AG04449 (cell line): ENCODE measurements at regions not wholly inside any gene's neighbourhood (a gene's known extent, or its start where the extent isn't known, plus 50 kb on each side); places are given as distances from the start of the nearest gene placed in this dataset.

Experiments used
- CTCF ChIA-PET: fragments of 350-600 bp; formaldehyde crosslinking; extraction: SDS; loops from one replicate; lab custom pipeline; 2021; ENCODE audit warnings: antibody characterized with exemption; lab: Yijun Ruan, JAX
- POLR2A ChIA-PET: fragments of 400-600, 350-600 bp; formaldehyde crosslinking; extraction: SDS; loops from one replicate; lab custom pipeline; 2020; ENCODE audit warnings: antibody characterized with exemption, inconsistent platforms; lab: Yijun Ruan, JAX
- DNase-seq: peaks from one replicate; pipeline ENCODE4 v3.0.0-alpha.2; 2010; ENCODE audit warnings: low read depth, low spot score
- H3K4me3 ChIP-seq: 2 replicates; pipeline ENCODE4 v1.5.1; 2011; ENCODE audit warnings: low read depth, mild to moderate bottlenecking, control low read depth, low read length
- TF ChIP-seq, protein P1 (sequence below): IDR thresholded peaks from one replicate; pipeline ENCODE4 v1.5.1; 2011; ENCODE audit warnings: mild to moderate bottlenecking, moderate library complexity, low read length, control low read depth, inconsistent platforms; ENCODE audit not compliant: insufficient read depth; ENCODE audit errors: missing control alignments

DNA sequence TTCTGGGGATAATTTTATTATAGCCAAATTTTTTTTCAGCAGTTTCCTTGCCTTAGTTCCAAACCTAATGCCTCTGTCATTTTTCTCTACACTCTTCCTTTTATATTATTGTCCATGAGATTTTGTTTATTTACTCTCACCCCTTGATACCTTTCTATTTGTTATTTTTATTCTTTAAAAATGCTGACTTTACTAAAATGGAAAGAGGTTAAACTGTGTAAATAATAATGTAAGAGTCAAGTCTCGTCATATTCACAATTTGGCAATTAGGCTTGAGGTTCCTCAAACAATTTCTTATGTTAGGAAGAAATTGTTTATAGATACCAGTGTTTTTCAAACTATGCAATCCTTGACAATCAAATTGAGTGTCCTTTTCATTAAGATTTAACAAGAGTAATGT lies 428.6 kb upstream of the CDH9 start:
- H3K4me3 ChIP-seq, result no peak overlapping the region
- DNase-seq, result no peak
- ChIA-PET POLR2A (no interaction called here), CTCF (no interaction called here)
- TF ChIP-seq, protein P1, sequence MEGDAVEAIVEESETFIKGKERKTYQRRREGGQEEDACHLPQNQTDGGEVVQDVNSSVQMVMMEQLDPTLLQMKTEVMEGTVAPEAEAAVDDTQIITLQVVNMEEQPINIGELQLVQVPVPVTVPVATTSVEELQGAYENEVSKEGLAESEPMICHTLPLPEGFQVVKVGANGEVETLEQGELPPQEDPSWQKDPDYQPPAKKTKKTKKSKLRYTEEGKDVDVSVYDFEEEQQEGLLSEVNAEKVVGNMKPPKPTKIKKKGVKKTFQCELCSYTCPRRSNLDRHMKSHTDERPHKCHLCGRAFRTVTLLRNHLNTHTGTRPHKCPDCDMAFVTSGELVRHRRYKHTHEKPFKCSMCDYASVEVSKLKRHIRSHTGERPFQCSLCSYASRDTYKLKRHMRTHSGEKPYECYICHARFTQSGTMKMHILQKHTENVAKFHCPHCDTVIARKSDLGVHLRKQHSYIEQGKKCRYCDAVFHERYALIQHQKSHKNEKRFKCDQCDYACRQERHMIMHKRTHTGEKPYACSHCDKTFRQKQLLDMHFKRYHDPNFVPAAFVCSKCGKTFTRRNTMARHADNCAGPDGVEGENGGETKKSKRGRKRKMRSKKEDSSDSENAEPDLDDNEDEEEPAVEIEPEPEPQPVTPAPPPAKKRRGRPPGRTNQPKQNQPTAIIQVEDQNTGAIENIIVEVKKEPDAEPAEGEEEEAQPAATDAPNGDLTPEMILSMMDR, result no peak

DNA sequence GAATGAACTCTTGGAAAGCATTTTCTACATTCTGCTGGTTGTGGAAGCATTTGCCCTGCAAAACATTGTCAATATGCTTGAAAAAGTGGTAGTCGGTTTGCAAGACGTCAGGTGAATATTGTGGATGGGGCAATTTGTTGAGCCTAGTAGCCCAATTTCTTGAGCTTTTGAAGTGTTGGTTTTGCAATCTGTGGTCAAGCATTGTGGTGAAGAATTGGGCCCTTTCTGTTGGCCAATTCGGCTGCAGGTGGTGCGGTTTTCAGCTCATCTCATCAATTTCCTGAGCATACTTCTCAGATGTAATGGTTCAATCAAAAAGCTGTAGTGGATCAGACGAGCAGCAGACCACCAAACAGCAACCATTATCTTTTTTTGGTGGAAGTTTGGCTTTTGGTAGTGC lies 426.8 kb upstream of the CDH9 start:
- ChIA-PET POLR2A (no interaction called here), CTCF (no interaction called here)
- DNase-seq, result no peak

DNA sequence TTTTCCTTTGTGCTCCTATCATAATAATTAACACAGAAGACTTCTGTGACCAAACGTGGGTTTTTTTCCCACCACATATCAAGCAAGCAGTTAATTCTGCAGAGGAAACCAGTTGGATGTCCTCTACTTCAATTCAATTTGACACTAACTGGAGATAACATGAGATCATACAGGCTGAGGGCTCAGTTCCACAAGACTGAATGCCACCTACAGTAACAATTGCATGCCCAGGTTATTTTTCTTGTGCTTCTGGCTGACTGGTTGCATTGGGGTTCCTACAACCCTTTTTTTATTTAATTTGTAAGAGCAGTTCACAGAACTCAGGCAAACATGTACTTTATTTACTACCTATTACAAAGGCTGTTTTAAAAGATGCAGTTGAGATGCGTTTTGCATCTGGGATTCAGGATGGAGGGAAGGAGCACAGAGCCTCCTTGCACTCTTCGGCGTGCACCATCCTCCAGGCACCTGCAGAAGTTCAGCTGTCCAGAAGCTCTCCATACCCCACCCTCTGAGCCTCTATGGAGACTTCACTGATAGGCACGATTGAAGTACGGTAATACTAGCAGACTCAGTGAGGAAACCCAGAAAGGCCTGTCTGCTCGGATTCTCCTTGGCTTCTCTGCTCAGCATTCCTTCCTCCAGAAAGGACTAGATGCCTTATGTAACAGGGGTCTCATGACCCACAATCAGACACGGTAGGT lies 425.2 kb upstream of the CDH9 start:
- DNase-seq, result no peak
- no peak overlapping the region for H3K4me3 ChIP-seq
- CTCF ChIA-PET, result no interaction called here
- POLR2A ChIA-PET, result no interaction called here
- TF ChIP-seq, protein P1, result no peak

More for the DNA sequence above, 426.8 kb upstream of the CDH9 start:
- H3K4me3 ChIP-seq, result no peak overlapping the region
- TF ChIP-seq, protein P1, result no peak

DNA sequence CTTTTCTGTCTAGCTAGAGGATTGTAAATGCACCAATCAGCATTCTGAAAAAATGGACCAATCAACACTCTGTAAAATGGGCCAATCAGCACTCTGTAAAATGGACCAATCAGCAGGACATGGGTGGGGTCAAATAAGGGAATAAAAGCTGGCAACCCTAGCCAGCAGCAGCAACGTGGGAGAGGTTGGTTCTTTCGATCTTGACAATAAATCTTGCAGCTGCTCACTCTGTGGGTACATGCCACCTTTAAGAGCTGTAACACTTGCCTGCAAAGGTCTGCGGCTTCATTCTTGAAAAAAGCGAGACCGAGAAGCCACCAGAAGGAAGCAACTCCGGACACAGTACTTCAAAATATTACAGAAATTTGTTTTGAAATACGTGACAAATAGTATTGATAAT lies 424.6 kb upstream of the CDH9 start:
- no peak overlapping the region for H3K4me3 ChIP-seq
- TF ChIP-seq, protein P1, result no peak
- ChIA-PET POLR2A (no interaction called here), CTCF (no interaction called here)
- no peak for DNase-seq

DNA sequence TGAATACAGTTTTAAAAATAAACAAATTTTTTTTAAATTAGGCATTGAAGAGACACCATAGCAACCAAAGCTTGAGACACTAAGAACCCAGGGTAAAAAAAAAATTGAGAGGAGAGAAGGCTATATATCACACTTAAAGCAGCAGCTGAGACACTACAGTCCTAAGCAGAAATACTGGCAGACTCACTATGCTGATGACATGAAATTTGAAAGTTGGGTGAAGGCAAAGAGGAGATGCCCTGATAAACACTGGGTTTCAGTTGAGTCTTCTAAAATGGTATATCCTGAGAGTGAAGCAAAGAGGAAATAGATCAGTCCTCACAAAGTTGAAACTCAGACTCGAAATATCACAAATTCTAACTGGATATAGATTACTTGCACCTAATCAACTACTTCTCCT lies 419.9 kb upstream of the CDH9 start:
- POLR2A ChIA-PET, result no interaction called here
- CTCF ChIA-PET, result no interaction called here
- no peak for DNase-seq
- TF ChIP-seq, protein P1, result no peak
- H3K4me3 ChIP-seq, result no peak overlapping the region

DNA sequence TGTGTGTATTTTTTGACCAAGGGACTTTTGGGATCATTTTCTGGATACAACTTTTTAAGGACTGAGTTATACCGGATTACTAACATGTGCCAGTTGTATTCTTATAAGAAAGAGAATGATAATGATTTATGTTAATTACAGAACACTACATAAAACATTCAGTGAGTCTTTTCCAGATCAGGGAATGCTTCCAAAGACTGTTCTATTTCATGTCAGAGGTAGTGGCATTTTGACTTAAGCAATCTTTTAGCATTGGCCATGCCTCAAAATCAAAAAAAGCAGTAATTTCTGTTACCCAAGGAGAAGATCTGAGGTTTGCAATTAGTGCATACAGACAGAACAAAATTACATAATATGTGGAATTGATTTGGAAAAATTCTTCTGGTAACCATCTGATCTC lies 413.0 kb upstream of the CDH9 start:
- no peak for DNase-seq
- TF ChIP-seq, protein P1, result no peak
- no peak overlapping the region for H3K4me3 ChIP-seq
- CTCF ChIA-PET, result no interaction called here
- POLR2A ChIA-PET, result no interaction called here
